ENCODE measurements at regions not wholly inside any gene's neighbourhood (a gene's known extent, or its start where the extent isn't known, plus 50 kb on each side); places are given as distances from the start of the nearest gene placed in this dataset.

- no peak for DNase-seq
Measured at GRCh38 chr13:50319635-50320255, 304.5 kb downstream of the KCNRG start.

- no peak for DNase-seq
Measured at GRCh38 chr13:50320271-50320862, 305.1 kb downstream of the KCNRG start.

DNA sequence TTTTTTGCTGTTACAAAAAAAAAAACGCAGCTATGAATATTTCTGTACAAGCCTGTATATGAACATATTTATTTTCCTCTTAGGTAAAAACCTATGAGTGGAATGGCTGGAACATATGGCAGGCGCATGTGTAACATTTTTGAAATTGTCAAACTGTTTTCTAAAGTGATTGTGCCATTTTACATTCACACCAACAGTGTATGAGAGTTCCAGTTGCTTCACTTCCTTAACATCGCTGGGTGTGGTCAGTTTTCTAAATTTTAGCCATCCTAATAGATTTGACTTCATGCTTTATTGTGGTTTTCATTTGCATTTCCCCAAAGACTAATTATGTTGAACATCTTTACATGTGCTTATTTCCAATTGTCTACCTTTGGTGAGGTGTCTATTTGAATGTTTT is 306.8 kb downstream of the KCNRG start:
- no peak for DNase-seq

DNA sequence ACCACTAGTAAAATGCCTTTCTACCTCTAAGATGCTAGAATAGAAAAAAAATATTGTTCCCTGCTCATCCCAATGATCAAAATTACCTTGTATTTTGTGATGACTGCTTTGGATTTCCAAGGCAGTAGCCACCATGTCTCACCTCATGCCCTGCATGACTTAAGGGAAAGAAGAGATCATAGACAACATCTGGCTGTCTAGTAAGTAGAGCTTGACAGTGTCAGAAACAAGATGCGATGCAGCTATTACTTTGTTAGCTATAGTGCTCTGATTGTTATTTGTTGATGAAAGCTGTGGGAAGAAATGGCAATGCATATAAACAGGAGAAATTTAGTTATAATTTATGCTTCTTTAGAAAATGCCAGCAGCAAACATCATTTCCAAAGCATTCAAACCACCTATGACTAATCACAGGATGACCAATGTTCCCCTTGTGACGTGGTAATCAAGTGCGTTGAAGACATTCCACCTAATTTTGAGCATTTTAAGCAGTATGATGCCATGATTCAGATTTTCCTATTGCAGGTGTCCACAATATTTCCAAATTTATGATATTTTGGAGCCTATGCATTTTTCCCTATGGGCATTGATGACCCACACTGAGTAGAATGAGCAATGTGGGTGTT is 308.3 kb downstream of the KCNRG start:
- DNase-seq, result no peak

DNA sequence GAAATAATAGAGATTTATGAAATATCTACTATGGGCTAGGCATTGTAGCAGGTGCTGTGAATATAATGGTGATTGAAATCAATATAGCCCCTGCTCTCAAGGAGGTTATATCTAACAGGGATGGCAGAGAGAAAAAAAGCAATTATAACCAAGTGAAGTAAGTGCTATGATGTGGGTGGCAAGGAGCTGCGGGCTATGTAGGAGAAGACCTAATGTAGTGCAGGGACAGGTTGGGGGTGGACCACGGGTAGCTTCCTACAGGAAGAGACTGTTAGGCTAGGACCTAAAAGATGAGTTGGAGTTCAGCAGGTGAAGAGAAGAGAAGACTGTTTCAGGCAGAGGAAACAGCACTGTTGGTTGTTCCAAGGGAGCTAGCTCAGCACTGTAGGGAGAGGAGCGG is 311.0 kb downstream of the KCNRG start:
- DNase-seq, result no peak

GRCh38 chr13:50326811-50327210 is 311.6 kb downstream of the KCNRG start:
- no peak for DNase-seq

DNA sequence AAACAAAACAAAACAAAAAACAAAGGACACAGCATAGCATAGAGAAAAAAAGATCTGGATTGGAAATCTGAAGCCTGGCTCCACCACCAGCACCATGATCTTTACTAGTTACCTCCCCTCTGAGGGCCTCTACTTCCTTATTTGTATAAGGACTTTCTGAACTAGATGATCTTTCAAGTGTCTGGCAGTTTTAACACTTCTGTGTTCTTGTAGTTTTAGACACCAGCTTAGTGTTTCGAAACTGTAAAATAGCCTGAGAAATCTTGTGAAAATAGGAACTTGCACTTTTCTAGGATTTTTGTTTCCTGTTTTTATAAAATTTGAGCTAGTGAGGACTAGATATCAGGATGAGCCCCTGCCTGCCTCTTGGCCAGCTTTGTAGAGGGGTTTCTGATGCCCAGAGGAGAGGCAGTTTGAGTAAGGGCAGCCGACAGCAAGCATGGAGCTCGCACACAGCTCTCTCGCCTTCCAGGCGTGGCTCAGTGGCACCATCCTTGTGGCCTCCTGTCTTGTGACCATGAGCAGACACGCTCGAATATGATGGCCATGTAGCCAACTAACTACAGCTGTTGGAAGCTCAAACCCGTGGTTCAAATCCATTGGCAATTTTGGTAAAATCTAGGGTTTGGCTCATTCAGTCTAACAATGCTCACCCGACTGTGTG is 319.0 kb downstream of the KCNRG start:
- DNase-seq, result no peak

GRCh38 chr13:50334944-50335343 is 319.7 kb downstream of the KCNRG start:
- DNase-seq, result no peak

GRCh38 chr13:50339271-50339670 is 324.0 kb downstream of the KCNRG start:
- DNase-seq, result no peak

GRCh38 chr13:50340146-50340545 is 324.9 kb downstream of the KCNRG start:
- DNase-seq, result no peak

DNA sequence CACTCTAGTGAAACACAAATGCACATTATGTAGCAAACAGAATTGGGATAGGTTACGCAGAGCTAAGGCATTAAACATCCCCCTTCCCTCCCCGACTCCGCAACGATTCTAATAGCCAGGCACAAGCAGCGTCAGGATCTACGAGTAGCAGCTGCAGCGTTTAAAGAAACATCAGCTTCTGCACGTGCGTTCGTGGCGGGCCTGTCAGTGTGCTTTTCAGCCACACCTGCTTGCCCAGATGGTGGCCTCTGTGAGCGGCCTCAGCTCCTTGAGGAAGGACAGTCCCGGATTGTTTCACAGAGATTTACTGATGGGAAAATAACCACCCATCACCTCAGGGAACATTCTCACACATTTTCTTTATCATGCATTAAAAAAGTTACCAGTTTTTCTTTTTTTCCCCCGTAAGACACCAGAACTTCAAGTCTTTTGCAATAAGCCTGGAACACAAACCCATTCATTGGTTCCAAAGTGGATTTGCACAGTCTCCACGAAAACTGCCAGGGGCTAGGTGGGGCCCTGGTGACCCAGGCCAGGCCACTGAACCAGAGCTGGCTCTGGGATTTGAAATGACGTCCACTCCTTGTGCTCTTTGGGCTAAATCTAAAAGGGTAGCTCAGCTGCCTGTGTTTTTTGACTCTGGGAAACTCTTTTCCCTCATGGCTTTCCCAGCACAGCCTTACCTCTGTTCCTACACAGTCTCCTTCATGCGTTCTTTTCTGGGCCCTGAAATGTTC is 325.5 kb downstream of the KCNRG start:
- DNase-seq, result no peak

DNA sequence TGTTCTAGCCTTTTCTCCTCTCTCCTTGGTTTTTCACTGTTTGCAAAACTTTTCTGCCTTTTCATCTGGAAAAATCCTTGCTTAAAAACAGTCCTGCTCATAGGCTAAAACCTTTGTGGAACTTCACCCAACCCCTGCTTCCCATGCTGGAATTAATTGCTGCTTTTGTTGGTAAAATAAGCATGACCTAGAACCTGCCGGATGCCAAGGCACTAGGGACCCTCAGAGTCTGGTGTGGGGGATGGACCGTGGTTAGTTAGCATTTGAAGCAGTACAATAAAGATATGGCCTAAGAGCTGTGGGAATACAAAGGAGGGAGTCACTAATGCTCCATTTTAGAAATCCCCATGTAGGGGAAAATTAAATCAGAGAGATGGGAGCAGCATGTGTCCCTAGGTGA is 326.3 kb downstream of the KCNRG start:
- DNase-seq, result no peak

- DNase-seq, result no peak
Measured at GRCh38 chr13:50344717-50345116, 329.5 kb downstream of the KCNRG start.

GRCh38 chr13:50345804-50346203 is 330.6 kb downstream of the KCNRG start:
- no peak for DNase-seq

DNA sequence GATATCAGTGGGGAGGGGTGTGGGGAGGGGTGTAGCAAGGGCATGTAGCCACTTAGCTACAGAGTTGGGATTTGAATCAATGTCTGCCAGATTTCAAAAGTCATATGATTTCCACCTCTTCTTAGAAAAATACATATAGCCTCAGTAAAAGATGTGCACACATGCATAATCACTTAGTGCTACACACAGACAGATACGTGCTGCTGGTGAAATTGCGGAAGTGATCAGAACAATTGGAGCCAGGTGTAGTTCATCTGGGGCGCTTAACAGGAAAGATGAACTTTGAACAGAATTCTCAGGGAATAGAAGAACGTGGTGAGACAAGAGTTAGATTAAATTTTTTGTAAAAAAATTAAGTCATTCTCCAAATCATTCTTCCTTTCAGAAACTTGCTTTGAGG is 333.1 kb downstream of the KCNRG start:
- no peak for DNase-seq

GRCh38 chr13:50352720-50353480 is 337.7 kb downstream of the KCNRG start:
- peak; percentile 60 for DNase-seq

- DNase-seq, result no peak
Measured at GRCh38 chr13:50353651-50354415, 338.6 kb downstream of the KCNRG start.

DNA sequence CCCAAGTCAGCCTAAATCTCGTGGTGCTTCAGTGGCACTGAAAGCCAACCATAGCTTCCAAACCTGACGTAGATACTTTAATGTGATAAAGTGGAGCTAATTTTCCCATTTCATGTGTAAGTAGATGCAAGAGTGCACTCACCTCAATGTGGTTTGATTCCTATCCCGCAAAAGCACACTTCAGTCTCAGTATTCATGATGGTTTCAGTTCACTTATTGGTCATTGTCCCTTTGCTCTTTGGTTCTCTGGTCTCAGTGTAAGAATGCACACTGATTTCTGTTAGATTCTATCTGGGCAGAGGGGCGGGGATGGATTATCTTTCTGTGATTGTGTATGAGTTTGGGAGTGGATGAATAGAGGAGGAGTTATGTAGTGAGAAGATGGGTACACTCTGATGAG is 340.6 kb downstream of the KCNRG start:
- no peak for DNase-seq

- DNase-seq, result no peak
Measured at GRCh38 chr13:50357136-50357535, 341.9 kb downstream of the KCNRG start.

DNA sequence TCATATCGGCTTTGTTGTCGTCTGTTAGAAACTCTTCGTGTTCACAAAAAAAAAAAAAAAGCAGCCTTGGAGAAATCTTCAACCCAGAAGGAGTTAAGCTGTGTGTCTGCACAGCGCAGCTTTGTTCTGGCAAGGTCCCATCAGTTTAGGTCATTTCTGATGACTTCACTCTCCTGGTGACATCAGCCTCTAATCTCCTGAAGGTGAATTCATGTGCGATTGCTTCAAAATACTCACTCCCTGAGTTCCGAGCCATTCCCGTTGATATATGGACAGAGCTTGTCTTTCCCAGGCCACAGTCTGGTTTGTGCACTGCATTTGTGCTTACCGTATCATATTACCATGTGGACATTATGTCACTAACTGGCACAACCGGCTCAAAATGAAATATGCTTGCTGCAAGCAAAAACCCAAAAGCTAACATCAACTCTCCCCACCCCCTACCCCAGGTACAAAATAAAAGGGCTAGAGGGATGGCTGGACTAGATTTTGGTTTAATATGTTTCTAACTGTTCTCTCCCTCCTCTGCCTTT is 342.4 kb downstream of the KCNRG start:
- peak; percentile 72 for DNase-seq

All from left kidney (tissue), 1 donor.